ENCODE measurements at regions not wholly inside any gene's neighbourhood (a gene's known extent, or its start where the extent isn't known, plus 50 kb on each side); places are given as distances from the start of the nearest gene placed in this dataset.

DNA sequence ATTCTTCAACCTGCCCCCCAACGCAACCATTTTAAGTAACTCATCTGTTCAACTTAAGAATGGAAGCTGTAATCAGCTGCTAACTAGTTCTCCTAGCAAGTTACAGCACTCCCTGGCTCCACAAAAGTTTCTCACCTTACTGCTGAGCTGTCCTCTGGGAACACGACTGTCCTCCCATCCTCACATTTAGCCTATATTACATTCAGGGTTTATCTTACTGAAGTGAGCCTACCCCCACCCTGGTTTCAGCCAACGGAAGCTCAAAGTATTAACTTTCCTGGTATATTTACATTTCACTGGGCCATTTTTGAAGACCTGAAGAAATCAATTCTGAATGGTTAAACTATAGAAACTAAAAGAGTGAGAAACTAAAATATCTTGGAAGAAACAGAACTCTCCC lies 64.9 kb upstream of the TANK start:
- ATAC-seq = no peak
- FAIRE-seq = no peak
- ChIA-PET CTCF (no interaction called here), POLR2A (no interaction called here)
- no peak overlapping the region for H3K4me2 ChIP-seq
- no peaks in the 10 kb centered on the region for H3K4me1 ChIP-seq
- DNase-seq (ENCODE audit: low read depth in 1 of 2, low spot score in 1 of 2) = no peak
- H3K9me3 ChIP-seq = no peaks in the 10 kb centered on the region
- TF ChIP-seq, protein P1, sequence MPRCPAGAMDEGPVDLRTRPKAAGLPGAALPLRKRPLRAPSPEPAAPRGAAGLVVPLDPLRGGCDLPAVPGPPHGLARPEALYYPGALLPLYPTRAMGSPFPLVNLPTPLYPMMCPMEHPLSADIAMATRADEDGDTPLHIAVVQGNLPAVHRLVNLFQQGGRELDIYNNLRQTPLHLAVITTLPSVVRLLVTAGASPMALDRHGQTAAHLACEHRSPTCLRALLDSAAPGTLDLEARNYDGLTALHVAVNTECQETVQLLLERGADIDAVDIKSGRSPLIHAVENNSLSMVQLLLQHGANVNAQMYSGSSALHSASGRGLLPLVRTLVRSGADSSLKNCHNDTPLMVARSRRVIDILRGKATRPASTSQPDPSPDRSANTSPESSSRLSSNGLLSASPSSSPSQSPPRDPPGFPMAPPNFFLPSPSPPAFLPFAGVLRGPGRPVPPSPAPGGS (IDR thresholded peaks at IDR 0.05) = no peak
- TF ChIP-seq JUNB (IDR thresholded peaks at IDR 0.05) = no peak
- TF ChIP-seq, protein P2, sequence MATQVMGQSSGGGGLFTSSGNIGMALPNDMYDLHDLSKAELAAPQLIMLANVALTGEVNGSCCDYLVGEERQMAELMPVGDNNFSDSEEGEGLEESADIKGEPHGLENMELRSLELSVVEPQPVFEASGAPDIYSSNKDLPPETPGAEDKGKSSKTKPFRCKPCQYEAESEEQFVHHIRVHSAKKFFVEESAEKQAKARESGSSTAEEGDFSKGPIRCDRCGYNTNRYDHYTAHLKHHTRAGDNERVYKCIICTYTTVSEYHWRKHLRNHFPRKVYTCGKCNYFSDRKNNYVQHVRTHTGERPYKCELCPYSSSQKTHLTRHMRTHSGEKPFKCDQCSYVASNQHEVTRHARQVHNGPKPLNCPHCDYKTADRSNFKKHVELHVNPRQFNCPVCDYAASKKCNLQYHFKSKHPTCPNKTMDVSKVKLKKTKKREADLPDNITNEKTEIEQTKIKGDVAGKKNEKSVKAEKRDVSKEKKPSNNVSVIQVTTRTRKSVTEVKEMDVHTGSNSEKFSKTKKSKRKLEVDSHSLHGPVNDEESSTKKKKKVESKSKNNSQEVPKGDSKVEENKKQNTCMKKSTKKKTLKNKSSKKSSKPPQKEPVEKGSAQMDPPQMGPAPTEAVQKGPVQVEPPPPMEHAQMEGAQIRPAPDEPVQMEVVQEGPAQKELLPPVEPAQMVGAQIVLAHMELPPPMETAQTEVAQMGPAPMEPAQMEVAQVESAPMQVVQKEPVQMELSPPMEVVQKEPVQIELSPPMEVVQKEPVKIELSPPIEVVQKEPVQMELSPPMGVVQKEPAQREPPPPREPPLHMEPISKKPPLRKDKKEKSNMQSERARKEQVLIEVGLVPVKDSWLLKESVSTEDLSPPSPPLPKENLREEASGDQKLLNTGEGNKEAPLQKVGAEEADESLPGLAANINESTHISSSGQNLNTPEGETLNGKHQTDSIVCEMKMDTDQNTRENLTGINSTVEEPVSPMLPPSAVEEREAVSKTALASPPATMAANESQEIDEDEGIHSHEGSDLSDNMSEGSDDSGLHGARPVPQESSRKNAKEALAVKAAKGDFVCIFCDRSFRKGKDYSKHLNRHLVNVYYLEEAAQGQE (IDR thresholded peaks at IDR 0.05) = no peak
- no peak for TF ChIP-seq MAFK (IDR thresholded peaks at IDR 0.05; ENCODE audit: partially characterized antibody)
- TF ChIP-seq POLR2A (IDR thresholded peaks at IDR 0.05; ENCODE audit: low read length) = no peak
- no peak for TF ChIP-seq ZC3H11A (IDR thresholded peaks at IDR 0.05)
- TF ChIP-seq RCOR1 (IDR thresholded peaks at IDR 0.05; ENCODE audit: low read depth, low read length) = no peak
- TF ChIP-seq NR3C1 (IDR thresholded peaks at IDR 0.05) = no peak
- no peak for TF ChIP-seq TP53 (CRISPR knock-in tag; IDR thresholded peaks at IDR 0.05)
- TF ChIP-seq NFE2L2 (conservative IDR thresholded peaks at IDR 0.05; ENCODE audit: low read length) = no peak
- no peak for TF ChIP-seq BHLHE40 (IDR thresholded peaks at IDR 0.05; ENCODE audit: low read depth, low read length)
- TF ChIP-seq HDAC2 (IDR thresholded peaks at IDR 0.05) = no peak
- TF ChIP-seq, protein P3, sequence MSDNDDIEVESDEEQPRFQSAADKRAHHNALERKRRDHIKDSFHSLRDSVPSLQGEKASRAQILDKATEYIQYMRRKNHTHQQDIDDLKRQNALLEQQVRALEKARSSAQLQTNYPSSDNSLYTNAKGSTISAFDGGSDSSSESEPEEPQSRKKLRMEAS (IDR thresholded peaks at IDR 0.05) = no peak
- TF ChIP-seq JUN (IDR thresholded peaks at IDR 0.05) = no peak
- no peak for TF ChIP-seq MYC (IDR thresholded peaks at IDR 0.05; ENCODE audit: borderline replicate concordance, low read length)
- TF ChIP-seq HOXA7 (CRISPR knock-in tag; IDR thresholded peaks at IDR 0.05) = no peak
- WGBS (ENCODE audit: missing lambda C conversion rate) = 76% methylated on average over 3 of the region's 3 CpGs
- no peak overlapping the region for H3K4me3 ChIP-seq
- no peak overlapping the region for H3K27ac ChIP-seq

DNA sequence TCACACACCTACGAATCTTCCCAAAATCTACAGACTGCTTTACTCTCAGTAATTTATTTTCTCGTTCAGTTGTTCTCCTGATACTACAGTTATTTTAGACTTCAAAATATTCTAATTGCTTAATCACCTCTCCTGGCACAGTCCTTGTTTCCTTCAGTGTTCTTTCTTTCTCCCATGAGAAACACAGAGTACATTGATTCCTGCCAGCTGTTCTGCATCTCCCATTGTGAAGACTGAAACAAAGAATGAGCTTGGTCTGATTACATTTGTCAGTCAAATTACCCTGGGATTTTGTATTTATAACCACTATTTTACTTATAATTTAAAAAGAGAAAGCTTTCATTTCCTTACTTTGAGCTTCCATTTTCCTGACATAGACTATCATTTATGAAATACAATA lies 63.9 kb upstream of the TANK start:
- TF ChIP-seq FOSL2 (IDR thresholded peaks at IDR 0.05) (no peak), FOSL2 (CRISPR knock-in tag; IDR thresholded peaks at IDR 0.05) (no peak), CEBPB (IDR thresholded peaks at IDR 0.05) (no peak), ZSCAN20 (CRISPR knock-in tag; IDR thresholded peaks at IDR 0.05) (no peak), RARB (CRISPR knock-in tag; IDR thresholded peaks at IDR 0.05) (no peak), KDM5A (IDR thresholded peaks at IDR 0.05) (no peak)
- CTCF ChIA-PET = interaction anchor here (0.8 kb wide), 1 partner anchor 33 kb away, joined by 3 read pairs; no protein-coding TSS in a partner anchor
- no peak overlapping the region for H3K4me2 ChIP-seq
- DNase-seq (ENCODE audit: low read depth in 1 of 2, low spot score in 1 of 2) (no peak), ATAC-seq (no peak), FAIRE-seq (no peak)
- H3K9me3 ChIP-seq = no peaks in the 10 kb centered on the region
- no peaks in the 10 kb centered on the region for H3K4me1 ChIP-seq
- POLR2A ChIA-PET = no interaction called here
- H3K27ac ChIP-seq = no peak overlapping the region
- 73% methylated on average over 2 of the region's 2 CpGs for WGBS (ENCODE audit: missing lambda C conversion rate)
- H3K4me3 ChIP-seq = no peak overlapping the region

DNA sequence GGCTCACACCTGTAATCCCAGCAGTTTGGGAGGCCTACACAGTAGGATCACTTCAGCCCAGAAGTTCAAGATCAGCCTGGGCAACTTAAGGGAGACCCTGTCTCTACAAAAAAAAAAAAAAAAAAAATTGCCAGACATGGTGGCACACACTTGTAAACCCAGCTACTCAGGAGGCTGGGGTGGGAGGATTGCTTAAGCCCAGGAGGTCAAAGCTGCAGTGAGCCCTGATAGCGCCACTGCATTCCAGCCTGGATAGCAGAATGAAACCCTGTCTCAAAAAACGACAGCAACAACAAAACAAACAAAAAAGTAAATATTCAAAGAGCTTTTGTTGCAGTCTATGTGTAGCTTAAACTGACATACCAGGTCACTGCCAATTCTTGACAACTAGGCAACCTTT lies 63.1 kb upstream of the TANK start:
- CTCF ChIA-PET = interaction anchor here (0.6 kb wide), 2 partner anchors 41 to 1258 kb away, joined by 3 to 6 read pairs; no protein-coding TSS in a partner anchor
- WGBS (ENCODE audit: missing lambda C conversion rate) = 33% methylated on average over 2 of the region's 2 CpGs
- no peak overlapping the region for H3K4me2 ChIP-seq
- POLR2A ChIA-PET = no interaction called here
- H3K9me3 ChIP-seq = no peaks in the 10 kb centered on the region
- FAIRE-seq = no peak
- no peak overlapping the region for H3K27ac ChIP-seq
- ATAC-seq = no peak
- H3K4me1 ChIP-seq = peaks cover 5% of the 10 kb centered on the region
- no peak for DNase-seq (ENCODE audit: low read depth in 1 of 2, low spot score in 1 of 2)
- H3K4me3 ChIP-seq = no peak overlapping the region
- TF ChIP-seq, protein P3 (IDR thresholded peaks at IDR 0.05) = no peak
- TF ChIP-seq NPAS2 (CRISPR knock-in tag; IDR thresholded peaks at IDR 0.05; ENCODE audit: borderline replicate concordance) (no peak), EP300 (IDR thresholded peaks at IDR 0.05) (no peak), RFX5 (IDR thresholded peaks at IDR 0.05) (no peak), KDM5A (IDR thresholded peaks at IDR 0.05) (no peak), MYC (IDR thresholded peaks at IDR 0.05; ENCODE audit: borderline replicate concordance, low read length) (no peak), RAD21 (conservative IDR thresholded peaks at IDR 0.05 in 1 of 2, IDR thresholded peaks at IDR 0.05 in 1 of 2) (no peak), CBX8 (IDR thresholded peaks at IDR 0.05) (no peak), FOSL2 (IDR thresholded peaks at IDR 0.05) (no peak), FOSL2 (CRISPR knock-in tag; IDR thresholded peaks at IDR 0.05) (no peak), SREBF2 (IDR thresholded peaks at IDR 0.05) (no peak), EHF (CRISPR knock-in tag; IDR thresholded peaks at IDR 0.05) (no peak), POLR2A (IDR thresholded peaks at IDR 0.05; ENCODE audit: low read length) (no peak), JUNB (IDR thresholded peaks at IDR 0.05) (no peak), FOXS1 (CRISPR knock-in tag; IDR thresholded peaks at IDR 0.05) (no peak)
- TF ChIP-seq, protein P4, sequence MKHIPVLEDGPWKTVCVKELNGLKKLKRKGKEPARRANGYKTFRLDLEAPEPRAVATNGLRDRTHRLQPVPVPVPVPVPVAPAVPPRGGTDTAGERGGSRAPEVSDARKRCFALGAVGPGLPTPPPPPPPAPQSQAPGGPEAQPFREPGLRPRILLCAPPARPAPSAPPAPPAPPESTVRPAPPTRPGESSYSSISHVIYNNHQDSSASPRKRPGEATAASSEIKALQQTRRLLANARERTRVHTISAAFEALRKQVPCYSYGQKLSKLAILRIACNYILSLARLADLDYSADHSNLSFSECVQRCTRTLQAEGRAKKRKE (CRISPR knock-in tag; IDR thresholded peaks at IDR 0.05; ENCODE audit: low read depth) = no peak
- TF ChIP-seq, protein P5, sequence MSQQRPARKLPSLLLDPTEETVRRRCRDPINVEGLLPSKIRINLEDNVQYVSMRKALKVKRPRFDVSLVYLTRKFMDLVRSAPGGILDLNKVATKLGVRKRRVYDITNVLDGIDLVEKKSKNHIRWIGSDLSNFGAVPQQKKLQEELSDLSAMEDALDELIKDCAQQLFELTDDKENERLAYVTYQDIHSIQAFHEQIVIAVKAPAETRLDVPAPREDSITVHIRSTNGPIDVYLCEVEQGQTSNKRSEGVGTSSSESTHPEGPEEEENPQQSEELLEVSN (IDR thresholded peaks at IDR 0.05; ENCODE audit: borderline replicate concordance, low read depth) = no peak
